Adrenal gland (tissue), 5 donors: ENCODE measurements at regions not wholly inside any gene's neighbourhood (a gene's known extent, or its start where the extent isn't known, plus 50 kb on each side); places are given as distances from the start of the nearest gene placed in this dataset.

Experiments
- CTCF ChIP-seq, 6 experiments: fragments of 450-650 bp in 4 of 6; fragments of 200-600 bp in 2 of 6; sonication (generic) in 1 of 6; IDR thresholded peaks; 1 replicate in 5 of 6; 2 replicates in 1 of 6; pipeline versions ENCODE4 v1.5.1 to v1.8.0; 2016 to 2021; ENCODE audit warnings: antibody characterized with exemption in 6 of 6, mild to moderate bottlenecking in 2 of 6, moderate library complexity in 1 of 6
- POLR2A ChIP-seq, 2 donors: fragments of 450-650 bp; IDR thresholded peaks; one replicate each; pipeline ENCODE4 v1.6.1; 2017; ENCODE audit warnings: antibody characterized with exemption in 2 of 2, mild to moderate bottlenecking in 2 of 2, moderate library complexity in 1 of 2
- donor health status: DM: no; HTN: no; CAD: no.

- no peak for TF ChIP-seq CTCF (IDR thresholded peaks at IDR 0.05)
- TF ChIP-seq POLR2A (IDR thresholded peaks at IDR 0.05) = no peak
Measured at GRCh38 chr1:208521534-208521933, 277.4 kb upstream of the PLXNA2 start.
